Tibial nerve (tissue), 4 donors: ENCODE measurements at regions not wholly inside any gene's neighbourhood (a gene's known extent, or its start where the extent isn't known, plus 50 kb on each side); places are given as distances from the start of the nearest gene placed in this dataset.

ENCODE experiments used
- EP300 ChIP-seq, 2 donors: sonication (generic); formaldehyde crosslinking; IDR thresholded peaks; one replicate each; pipeline ENCODE4 v1.6.1; 2017; ENCODE audit warnings: antibody characterized with exemption in 2 of 2, mild to moderate bottlenecking in 1 of 2
- POLR2A ChIP-seq, 2 donors: fragments of 450-650 bp; IDR thresholded peaks; one replicate each; pipeline ENCODE4 v1.6.1; 2017; ENCODE audit warnings: antibody characterized with exemption in 2 of 2, mild to moderate bottlenecking in 2 of 2, moderate library complexity in 2 of 2
- TF ChIP-seq, protein P1 (sequence below), 5 experiments: fragments of 200-600 bp in 3 of 5; fragments of 450-650 bp in 2 of 5; sonication (generic) in 3 of 5; IDR thresholded peaks; one replicate each; pipeline ENCODE4 v1.5.1; 2016 to 2019; ENCODE audit warnings: antibody characterized with exemption in 5 of 5, mild to moderate bottlenecking in 3 of 5, moderate library complexity in 2 of 5

DNA sequence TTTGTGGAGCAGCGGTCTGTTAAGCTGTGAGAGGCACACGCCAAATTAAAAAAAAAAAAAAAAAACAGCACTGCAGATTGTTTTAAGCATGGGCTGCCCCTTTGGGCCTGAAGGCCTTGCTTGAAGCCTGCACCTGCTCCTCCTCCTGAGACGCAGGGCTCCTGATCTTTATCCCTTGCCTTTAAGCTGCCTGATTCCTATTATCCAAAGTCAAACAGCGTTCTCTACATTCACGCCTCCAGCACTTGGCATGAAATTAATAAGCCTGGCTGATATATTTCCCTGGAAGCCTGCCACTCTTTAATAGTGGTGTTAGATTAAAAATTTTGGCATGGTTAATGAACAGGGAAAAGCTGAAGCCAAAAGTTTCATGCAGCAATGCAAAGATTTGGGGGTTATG lies 163.9 kb downstream of the FAXC start:
- TF ChIP-seq, protein P1, sequence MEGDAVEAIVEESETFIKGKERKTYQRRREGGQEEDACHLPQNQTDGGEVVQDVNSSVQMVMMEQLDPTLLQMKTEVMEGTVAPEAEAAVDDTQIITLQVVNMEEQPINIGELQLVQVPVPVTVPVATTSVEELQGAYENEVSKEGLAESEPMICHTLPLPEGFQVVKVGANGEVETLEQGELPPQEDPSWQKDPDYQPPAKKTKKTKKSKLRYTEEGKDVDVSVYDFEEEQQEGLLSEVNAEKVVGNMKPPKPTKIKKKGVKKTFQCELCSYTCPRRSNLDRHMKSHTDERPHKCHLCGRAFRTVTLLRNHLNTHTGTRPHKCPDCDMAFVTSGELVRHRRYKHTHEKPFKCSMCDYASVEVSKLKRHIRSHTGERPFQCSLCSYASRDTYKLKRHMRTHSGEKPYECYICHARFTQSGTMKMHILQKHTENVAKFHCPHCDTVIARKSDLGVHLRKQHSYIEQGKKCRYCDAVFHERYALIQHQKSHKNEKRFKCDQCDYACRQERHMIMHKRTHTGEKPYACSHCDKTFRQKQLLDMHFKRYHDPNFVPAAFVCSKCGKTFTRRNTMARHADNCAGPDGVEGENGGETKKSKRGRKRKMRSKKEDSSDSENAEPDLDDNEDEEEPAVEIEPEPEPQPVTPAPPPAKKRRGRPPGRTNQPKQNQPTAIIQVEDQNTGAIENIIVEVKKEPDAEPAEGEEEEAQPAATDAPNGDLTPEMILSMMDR (IDR thresholded peaks at IDR 0.05), result no peak
- no peak for TF ChIP-seq EP300 (IDR thresholded peaks at IDR 0.05)
- no peak for TF ChIP-seq POLR2A (IDR thresholded peaks at IDR 0.05)
